Omental fat pad (tissue), 3 donors: ENCODE measurements at regions not wholly inside any gene's neighbourhood (a gene's known extent, or its start where the extent isn't known, plus 50 kb on each side); places are given as distances from the start of the nearest gene placed in this dataset.
A peak's percentile ranks its signal among the peaks of the same experiment; 100 is the strongest.

Experiments used
- ATAC-seq: fragments of 150-250 bp; one replicate; pipeline ENCODE4 v1.9.1; 2016; ENCODE audit warnings: mild to moderate bottlenecking, moderate library complexity; ENCODE audit not compliant: low FRiP score
- DNase-seq: peaks from one replicate; pipeline ENCODE4 v3.0.0-alpha.2; 2019; ENCODE audit warnings: low spot score
- TF ChIP-seq, protein P1 (sequence below), 3 donors: fragments of 450-650 bp; IDR thresholded peaks; one replicate each; pipeline ENCODE4 v1.5.1; 2016 to 2017; ENCODE audit warnings: antibody characterized with exemption in 3 of 3, mild to moderate bottlenecking in 3 of 3, moderate library complexity in 2 of 3

DNA sequence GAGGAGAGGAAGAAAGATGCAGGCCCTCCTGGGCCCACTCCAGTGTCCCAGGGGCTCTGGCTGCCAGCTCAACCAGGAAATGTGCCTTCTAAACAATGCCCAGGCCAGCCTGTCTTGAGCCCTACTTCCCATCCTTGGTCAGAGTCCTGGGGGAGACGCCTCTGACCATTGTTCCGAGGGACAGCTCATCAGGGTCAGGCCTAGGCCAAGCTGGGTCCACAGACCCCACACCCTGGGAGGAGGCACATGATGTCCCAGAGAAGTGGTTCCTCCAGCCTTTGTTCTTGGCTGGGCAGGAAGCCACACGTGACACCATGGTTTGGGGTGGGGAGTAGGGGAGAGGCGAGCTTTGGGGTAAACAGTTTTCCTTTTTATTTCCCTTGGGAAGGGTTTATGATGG lies 102.5 kb downstream of the EFNB1 start:
- TF ChIP-seq, protein P1, sequence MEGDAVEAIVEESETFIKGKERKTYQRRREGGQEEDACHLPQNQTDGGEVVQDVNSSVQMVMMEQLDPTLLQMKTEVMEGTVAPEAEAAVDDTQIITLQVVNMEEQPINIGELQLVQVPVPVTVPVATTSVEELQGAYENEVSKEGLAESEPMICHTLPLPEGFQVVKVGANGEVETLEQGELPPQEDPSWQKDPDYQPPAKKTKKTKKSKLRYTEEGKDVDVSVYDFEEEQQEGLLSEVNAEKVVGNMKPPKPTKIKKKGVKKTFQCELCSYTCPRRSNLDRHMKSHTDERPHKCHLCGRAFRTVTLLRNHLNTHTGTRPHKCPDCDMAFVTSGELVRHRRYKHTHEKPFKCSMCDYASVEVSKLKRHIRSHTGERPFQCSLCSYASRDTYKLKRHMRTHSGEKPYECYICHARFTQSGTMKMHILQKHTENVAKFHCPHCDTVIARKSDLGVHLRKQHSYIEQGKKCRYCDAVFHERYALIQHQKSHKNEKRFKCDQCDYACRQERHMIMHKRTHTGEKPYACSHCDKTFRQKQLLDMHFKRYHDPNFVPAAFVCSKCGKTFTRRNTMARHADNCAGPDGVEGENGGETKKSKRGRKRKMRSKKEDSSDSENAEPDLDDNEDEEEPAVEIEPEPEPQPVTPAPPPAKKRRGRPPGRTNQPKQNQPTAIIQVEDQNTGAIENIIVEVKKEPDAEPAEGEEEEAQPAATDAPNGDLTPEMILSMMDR (IDR thresholded peaks at IDR 0.05): no peak
- no peak for DNase-seq
- no peak for ATAC-seq

DNA sequence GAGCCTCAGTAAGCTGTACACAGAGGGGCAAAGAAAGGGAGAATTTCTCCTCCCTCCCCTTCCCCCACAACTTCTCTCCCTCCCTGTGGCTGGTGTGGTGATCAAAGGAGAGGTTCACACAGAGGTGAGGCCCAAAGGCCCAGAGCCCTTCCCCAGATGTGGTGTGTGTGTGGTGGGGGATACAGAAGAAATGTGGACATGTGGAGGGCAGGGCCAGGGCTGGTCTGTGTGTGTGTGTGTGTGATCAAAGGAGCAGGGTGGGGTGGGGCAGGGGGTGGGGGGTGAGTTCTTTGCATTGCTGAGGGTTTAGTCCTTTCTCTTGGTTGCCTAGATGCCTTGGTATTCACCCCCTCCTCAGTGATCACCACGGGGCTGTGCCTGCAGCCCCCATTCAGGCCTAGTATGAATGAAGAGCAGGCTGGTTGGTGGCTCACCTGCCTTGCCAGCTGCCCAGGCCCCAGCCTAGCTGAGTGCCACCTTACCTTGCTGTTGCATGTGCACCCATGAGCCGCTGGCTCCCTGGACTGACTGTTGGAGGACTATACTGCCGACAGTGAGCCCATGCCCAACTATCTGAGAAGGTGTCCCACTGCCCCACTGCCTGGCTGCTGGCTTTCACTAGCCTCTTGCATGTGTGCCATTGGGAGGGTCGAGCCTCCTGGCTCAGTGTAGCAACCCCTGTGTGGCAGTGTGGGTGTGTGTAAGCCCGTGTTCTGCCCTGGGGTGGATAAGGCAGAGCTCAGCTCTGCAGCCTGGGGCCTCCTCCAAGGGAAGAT lies 101.9 kb downstream of the EFNB1 start:
- ATAC-seq: no peak
- no peak for DNase-seq
- TF ChIP-seq, protein P1 (IDR thresholded peaks at IDR 0.05): no peak

GRCh38 chrX:68929332-68930150 lies 100.7 kb downstream of the EFNB1 start:
- DNase-seq (no peak), ATAC-seq (peak; percentile 39)
- TF ChIP-seq, protein P1 (IDR thresholded peaks at IDR 0.05): no peak

DNA sequence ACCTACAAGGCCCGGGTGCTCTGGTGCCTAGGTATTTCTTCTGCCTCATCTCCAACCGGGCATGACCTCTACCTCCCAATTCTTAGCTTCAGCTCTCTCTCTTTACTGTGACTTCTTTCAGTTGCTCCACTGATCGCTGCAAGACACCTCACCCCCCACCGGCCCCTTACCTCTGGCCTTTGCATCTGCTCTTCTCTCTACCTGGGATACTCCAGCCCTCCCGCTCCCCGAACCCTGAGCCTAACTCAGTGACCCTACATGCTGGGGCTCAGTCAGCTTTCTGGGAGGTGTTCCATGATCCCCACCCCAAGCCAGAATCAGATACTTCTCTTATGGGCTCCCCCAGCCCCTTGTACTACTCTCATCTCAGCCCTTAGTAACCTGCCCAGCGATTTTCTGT lies 99.6 kb downstream of the EFNB1 start:
- DNase-seq (no peak), ATAC-seq (no peak)
- TF ChIP-seq, protein P1 (IDR thresholded peaks at IDR 0.05): no peak

DNA sequence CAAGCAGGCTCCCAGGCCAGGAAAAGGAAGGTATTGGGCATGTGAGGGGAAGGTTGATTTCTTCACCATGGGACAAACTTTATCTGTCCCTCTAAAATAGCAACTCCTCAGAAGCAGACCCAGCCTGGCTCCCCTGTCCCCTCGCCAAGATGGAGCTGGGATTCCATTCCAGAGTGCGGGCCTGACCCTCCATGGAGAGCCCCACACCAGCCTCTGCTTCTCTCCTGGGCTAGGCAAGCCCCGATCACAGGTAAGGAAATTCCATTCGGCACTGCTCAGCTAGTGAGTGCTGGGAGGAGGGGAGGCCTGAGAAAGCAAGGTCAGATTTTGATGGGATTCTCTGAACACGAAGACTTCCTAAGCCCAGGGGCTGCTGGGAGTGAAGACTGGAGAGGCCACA lies 98.4 kb downstream of the EFNB1 start:
- no peak for DNase-seq
- ATAC-seq: no peak
- TF ChIP-seq, protein P1 (IDR thresholded peaks at IDR 0.05): no peak

DNA sequence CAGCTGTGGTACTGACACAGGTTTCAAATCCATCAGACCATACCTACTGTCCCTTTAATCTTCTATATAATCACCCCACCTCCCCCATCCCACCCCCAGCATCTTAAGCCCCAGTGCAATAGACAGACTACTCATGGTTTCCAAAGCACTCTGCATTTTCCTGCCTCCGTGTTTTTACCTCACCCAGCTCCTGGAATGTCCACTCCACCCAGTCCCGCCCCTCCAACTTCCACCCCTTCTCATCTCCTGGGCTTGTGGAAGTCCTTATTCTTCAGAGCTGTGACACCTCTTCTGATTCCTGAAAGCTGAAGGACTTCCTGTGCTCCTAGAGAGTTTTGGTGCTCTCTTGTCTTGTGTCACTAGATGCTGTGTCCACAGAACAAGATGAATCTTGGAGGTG lies 94.3 kb downstream of the EFNB1 start:
- TF ChIP-seq, protein P1 (IDR thresholded peaks at IDR 0.05): no peak
- no peak for DNase-seq
- no peak for ATAC-seq
